ENCODE measurements at regions not wholly inside any gene's neighbourhood (a gene's known extent, or its start where the extent isn't known, plus 50 kb on each side); places are given as distances from the start of the nearest gene placed in this dataset.

DNA sequence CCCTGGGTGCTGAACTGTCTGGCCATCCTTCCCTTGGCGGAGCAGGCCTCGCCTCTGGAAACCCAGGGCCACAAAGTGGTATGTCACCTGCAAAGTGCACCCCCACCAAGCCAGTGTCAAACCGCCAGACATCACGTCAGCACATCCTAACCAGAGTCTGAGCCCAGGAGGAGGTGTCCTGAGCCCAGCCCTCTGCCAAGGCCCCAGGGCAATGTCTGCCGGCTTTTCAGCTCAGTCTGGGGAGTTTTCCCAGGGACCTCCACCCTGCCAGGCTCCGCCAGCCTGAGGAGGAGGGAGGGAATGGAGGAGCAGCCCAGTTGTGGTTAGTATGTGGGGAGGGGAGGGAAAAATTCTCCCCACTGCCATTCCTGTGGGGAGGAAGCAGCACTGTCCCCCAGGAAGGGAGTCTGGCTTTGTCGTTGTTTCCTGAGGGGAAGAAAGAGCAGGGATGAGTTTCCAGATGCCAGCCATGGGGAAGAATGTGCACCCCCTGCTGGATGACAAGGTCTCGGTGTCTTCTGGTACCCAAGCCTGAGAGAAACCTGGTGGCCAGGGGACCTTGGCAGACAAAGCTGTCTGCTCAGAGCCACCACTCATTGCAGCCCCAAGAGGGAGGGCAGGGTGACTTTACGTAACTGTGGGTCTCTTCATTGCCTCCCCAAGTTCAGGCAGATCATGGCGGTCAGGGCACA is 81.4 kb upstream of the CD82 start:
- Histone ChIP-seq H3K27ac (ENCODE audit: low read depth, low read length) (no peak overlapping the region), H3K4me3 (ENCODE audit: low read depth in 1 of 2, low read length in 2 of 2) (no peak overlapping the region), H3K9me3 (ENCODE audit: control insufficient read depth in 1 of 2, low read length in 2 of 2) (no peaks in the 10 kb centered on the region), H3K27me3 (ENCODE audit: control insufficient read depth in 1 of 2, insufficient read depth in 2 of 2, low read length in 2 of 2) (no peaks in the 10 kb centered on the region), H3K36me3 (ENCODE audit: control insufficient read depth in 1 of 2, insufficient read depth in 2 of 2, low read length in 2 of 2) (no peaks in the 10 kb centered on the region), H3K4me1 (ENCODE audit: control insufficient read depth in 1 of 2, insufficient read depth in 2 of 2, low read length in 2 of 2) (no peaks in the 10 kb centered on the region), H3K9ac (ENCODE audit: low read depth in 1 of 2, low read length in 2 of 2) (no peak overlapping the region)

DNA sequence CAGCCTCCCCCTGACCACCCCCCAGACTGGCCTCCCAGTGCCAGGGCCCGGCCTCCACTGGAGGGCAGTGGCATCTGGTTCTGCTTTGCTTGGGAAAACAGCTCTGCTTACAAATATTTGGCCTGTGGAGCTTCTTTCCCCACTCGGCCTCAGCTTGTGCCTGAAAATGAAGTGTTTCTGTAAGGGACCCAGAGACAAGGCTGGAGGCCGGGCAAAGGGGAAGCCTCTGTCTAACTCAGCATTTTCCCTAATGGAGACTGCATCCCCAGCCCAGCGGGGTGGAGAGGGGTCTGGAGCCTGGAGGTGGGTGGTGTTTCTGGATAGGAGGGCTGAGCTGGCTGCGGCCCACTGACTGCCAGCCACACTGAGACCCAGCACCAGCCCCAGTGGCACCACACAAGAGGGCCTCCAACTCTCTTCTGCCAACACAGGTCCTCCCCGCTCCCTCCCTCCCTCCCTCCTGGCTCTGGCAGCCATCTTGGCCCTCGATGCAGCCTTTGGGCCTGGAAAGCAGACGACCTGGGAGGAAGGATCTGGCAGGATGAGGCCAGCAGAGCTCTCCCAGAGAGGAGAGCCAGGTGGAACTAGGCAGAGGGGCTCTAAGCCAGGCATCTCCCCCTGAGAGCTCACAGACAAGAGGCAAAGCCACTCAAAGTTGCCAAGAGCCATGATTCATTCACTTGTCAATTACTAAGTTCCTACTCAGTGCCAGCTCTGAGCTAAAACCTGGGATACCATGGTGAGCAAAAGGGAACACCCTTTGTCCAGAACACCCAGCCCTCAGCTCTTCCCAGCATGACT is 77.1 kb upstream of the CD82 start:
- Histone ChIP-seq H3K27me3 (ENCODE audit: control insufficient read depth in 1 of 2, insufficient read depth in 2 of 2, low read length in 2 of 2) (no peaks in the 10 kb centered on the region), H3K9ac (ENCODE audit: low read depth in 1 of 2, low read length in 2 of 2) (no peak overlapping the region), H3K4me1 (ENCODE audit: control insufficient read depth in 1 of 2, insufficient read depth in 2 of 2, low read length in 2 of 2) (no peaks in the 10 kb centered on the region), H3K36me3 (ENCODE audit: control insufficient read depth in 1 of 2, insufficient read depth in 2 of 2, low read length in 2 of 2) (no peaks in the 10 kb centered on the region), H3K4me3 (ENCODE audit: low read depth in 1 of 2, low read length in 2 of 2) (no peak overlapping the region), H3K9me3 (ENCODE audit: control insufficient read depth in 1 of 2, low read length in 2 of 2) (no peaks in the 10 kb centered on the region), H3K27ac (ENCODE audit: low read depth, low read length) (no peak overlapping the region)

DNA sequence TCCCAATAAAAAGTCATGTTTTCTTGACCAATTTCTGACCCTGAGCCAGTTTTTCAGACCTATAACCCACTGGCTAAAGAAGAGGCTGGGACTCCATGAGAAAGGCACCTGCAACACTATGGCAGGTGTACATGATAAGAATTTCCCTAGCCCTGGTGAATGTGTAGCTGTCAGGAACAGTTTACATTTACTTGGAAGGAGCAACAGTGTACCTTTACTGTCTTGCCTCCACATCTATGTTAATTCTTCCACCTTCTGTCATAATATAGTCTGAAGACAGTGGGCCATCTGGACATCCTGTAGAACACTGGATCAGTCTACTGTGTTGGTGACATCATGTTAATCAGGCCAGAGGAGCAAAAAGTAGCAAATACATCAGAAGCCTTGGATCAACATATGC is 72.1 kb upstream of the CD82 start:
- Histone ChIP-seq H3K27me3 (ENCODE audit: control insufficient read depth in 1 of 2, insufficient read depth in 2 of 2, low read length in 2 of 2) (peaks cover 0 to 3% of the 10 kb centered on the region in 2 donors), H3K36me3 (ENCODE audit: control insufficient read depth in 1 of 2, insufficient read depth in 2 of 2, low read length in 2 of 2) (no peaks in the 10 kb centered on the region), H3K9ac (ENCODE audit: low read depth in 1 of 2, low read length in 2 of 2) (no peak overlapping the region), H3K27ac (ENCODE audit: low read depth, low read length) (no peak overlapping the region), H3K4me1 (ENCODE audit: control insufficient read depth in 1 of 2, insufficient read depth in 2 of 2, low read length in 2 of 2) (peaks cover 0 to 2% of the 10 kb centered on the region in 2 donors), H3K4me3 (ENCODE audit: low read depth in 1 of 2, low read length in 2 of 2) (no peak overlapping the region), H3K9me3 (ENCODE audit: control insufficient read depth in 1 of 2, low read length in 2 of 2) (no peaks in the 10 kb centered on the region)

DNA sequence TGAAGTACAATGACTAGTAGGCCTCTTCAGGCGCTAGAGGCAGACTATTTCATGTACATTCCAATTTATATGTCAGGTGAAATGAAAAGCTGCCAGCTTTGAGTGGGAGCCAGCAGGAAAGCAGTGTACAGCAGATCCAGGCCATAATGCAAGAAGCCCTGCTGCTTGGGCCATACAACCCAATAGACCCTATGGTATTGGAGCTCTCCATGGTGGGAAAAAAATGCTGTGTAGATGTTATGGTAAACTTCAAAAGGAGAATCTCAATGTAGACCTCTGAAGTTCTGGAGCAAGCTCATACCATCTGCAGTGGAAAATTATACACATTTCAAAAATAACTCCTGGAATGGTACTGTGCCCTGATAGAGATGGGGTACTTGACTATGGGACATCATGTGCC is 71.5 kb upstream of the CD82 start:
- Histone ChIP-seq H3K9me3 (ENCODE audit: control insufficient read depth in 1 of 2, low read length in 2 of 2) (no peaks in the 10 kb centered on the region), H3K4me1 (ENCODE audit: control insufficient read depth in 1 of 2, insufficient read depth in 2 of 2, low read length in 2 of 2) (peaks cover 0 to 2% of the 10 kb centered on the region in 2 donors), H3K4me3 (ENCODE audit: low read depth in 1 of 2, low read length in 2 of 2) (no peak overlapping the region), H3K27me3 (ENCODE audit: control insufficient read depth in 1 of 2, insufficient read depth in 2 of 2, low read length in 2 of 2) (peaks cover 0 to 3% of the 10 kb centered on the region in 2 donors), H3K36me3 (ENCODE audit: control insufficient read depth in 1 of 2, insufficient read depth in 2 of 2, low read length in 2 of 2) (no peaks in the 10 kb centered on the region), H3K9ac (ENCODE audit: low read depth in 1 of 2, low read length in 2 of 2) (no peak overlapping the region), H3K27ac (ENCODE audit: low read depth, low read length) (no peak overlapping the region)

DNA sequence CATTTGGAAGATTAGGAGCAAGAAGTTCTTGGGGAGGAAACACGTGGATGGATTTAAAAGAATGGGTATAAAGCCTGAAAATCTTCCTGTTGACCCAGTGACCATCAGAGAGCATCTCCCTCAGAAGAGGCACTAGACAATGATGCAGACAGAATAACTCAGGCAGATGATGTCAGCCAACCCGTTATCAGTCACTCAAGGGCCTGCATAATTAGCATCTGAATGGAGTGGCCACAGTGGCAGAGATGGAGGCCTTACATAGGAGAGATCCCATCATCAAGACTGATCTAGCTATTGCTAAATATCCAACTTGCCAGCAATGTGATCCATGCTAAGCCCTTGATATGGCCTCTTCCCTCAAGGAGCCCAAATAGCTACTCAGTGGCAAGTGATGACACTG is 70.7 kb upstream of the CD82 start:
- Histone ChIP-seq H3K4me3 (ENCODE audit: low read depth in 1 of 2, low read length in 2 of 2) (no peak overlapping the region), H3K4me1 (ENCODE audit: control insufficient read depth in 1 of 2, insufficient read depth in 2 of 2, low read length in 2 of 2) (peaks cover 0 to 2% of the 10 kb centered on the region in 2 donors), H3K36me3 (ENCODE audit: control insufficient read depth in 1 of 2, insufficient read depth in 2 of 2, low read length in 2 of 2) (no peaks in the 10 kb centered on the region)

DNA sequence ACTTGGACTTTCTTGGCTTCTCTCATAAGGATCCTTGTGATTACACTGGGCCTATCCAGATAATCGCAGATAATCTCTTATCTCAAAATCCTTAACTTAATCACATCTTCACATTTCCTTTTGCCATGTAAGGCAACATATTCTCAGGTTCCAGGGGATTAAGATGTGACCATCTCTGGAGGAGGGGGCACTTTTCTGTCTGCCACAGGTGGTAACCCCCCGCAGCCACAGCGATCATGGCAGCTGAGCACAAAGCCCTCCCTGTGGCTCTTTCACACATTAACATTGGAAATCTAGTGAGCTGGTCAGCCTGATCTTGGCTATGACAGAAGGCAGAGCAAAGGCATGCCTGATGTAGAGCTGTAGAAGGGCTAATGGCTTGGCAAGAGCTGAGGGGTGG is 69.1 kb upstream of the CD82 start:
- H3K27ac ChIP-seq (ENCODE audit: low read depth, low read length): no peak overlapping the region
- H3K9me3 ChIP-seq (ENCODE audit: control insufficient read depth in 1 of 2, low read length in 2 of 2): no peaks in the 10 kb centered on the region
- H3K4me3 ChIP-seq (ENCODE audit: low read depth in 1 of 2, low read length in 2 of 2): no peak overlapping the region
- H3K36me3 ChIP-seq (ENCODE audit: control insufficient read depth in 1 of 2, insufficient read depth in 2 of 2, low read length in 2 of 2): no peaks in the 10 kb centered on the region
- H3K4me1 ChIP-seq (ENCODE audit: control insufficient read depth in 1 of 2, insufficient read depth in 2 of 2, low read length in 2 of 2): peaks cover 0 to 2% of the 10 kb centered on the region in 2 donors
- H3K27me3 ChIP-seq (ENCODE audit: control insufficient read depth in 1 of 2, insufficient read depth in 2 of 2, low read length in 2 of 2): peaks cover 0 to 3% of the 10 kb centered on the region in 2 donors
- H3K9ac ChIP-seq (ENCODE audit: low read depth in 1 of 2, low read length in 2 of 2): no peak overlapping the region

More for the DNA sequence above, 70.7 kb upstream of the CD82 start:
- Histone ChIP-seq H3K9me3 (ENCODE audit: control insufficient read depth in 1 of 2, low read length in 2 of 2) (no peaks in the 10 kb centered on the region), H3K27me3 (ENCODE audit: control insufficient read depth in 1 of 2, insufficient read depth in 2 of 2, low read length in 2 of 2) (peaks cover 0 to 3% of the 10 kb centered on the region in 2 donors), H3K27ac (ENCODE audit: low read depth, low read length) (no peak overlapping the region), H3K9ac (ENCODE audit: low read depth in 1 of 2, low read length in 2 of 2) (no peak overlapping the region)

DNA sequence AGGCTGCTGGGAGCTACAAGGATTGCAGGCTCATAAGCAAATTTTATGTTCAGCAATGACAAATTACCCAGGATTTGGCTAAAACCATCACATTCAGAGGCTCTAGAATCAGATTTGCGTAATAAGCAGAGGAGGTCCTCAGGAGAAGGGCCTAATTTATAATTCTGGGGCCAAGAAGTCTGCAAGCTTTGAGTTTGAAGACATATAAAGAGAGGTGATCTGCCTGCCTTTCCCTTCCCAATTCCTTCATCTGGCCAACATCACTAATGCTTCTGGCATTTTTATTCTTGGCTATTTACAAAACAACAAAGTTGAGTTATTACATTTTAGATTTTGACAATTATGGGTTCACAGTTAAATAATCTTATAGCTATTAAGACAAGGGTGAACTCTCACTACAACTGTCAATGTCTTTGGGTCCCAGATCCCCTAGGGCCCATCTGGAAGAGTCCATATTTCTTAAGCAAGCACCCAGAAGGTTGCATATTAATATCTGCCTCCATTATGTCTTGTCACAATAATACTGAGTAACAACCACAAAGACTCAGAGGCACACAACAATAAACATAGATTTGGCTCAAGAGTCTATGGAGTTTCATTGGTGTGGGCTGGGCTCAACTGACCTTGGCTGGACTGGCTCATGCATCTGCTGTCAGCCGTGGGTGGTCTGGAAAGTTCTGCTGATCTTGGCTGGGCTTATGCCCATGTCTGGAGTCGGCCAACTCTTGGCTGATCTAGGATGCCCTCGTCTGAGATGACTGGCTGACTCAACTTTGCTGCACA is 67.2 kb upstream of the CD82 start:
- H3K27me3 ChIP-seq (ENCODE audit: control insufficient read depth in 1 of 2, insufficient read depth in 2 of 2, low read length in 2 of 2): peaks cover 0 to 3% of the 10 kb centered on the region in 2 donors
- H3K36me3 ChIP-seq (ENCODE audit: control insufficient read depth in 1 of 2, insufficient read depth in 2 of 2, low read length in 2 of 2): no peaks in the 10 kb centered on the region
- no peak overlapping the region for H3K27ac ChIP-seq (ENCODE audit: low read depth, low read length)
- no peaks in the 10 kb centered on the region for H3K9me3 ChIP-seq (ENCODE audit: control insufficient read depth in 1 of 2, low read length in 2 of 2)
- peaks cover 0 to 2% of the 10 kb centered on the region in 2 donors for H3K4me1 ChIP-seq (ENCODE audit: control insufficient read depth in 1 of 2, insufficient read depth in 2 of 2, low read length in 2 of 2)
- H3K4me3 ChIP-seq (ENCODE audit: low read depth in 1 of 2, low read length in 2 of 2): no peak overlapping the region
- no peak overlapping the region for H3K9ac ChIP-seq (ENCODE audit: low read depth in 1 of 2, low read length in 2 of 2)

DNA sequence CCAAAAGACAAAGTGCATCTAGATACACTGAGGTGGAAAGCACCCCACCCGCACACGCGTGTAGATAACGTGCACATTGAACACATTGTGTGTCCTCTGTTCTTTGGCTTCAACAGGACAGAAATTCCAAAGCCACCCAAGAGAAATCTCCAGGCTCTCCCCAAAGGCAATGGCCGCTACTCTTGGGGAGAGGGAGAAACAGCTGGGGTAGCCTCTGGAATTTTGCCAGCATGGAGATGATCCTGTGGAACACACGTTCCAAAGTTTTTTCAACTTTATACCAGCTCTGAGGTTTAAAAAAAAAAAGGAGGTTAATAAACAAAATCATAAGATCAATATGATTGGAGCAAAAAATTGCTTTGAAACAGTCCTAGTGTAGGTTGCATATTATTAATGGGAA is 63.0 kb upstream of the CD82 start:
- Histone ChIP-seq H3K9ac (ENCODE audit: low read depth in 1 of 2, low read length in 2 of 2) (no peak overlapping the region), H3K27ac (ENCODE audit: low read depth, low read length) (no peak overlapping the region), H3K9me3 (ENCODE audit: control insufficient read depth in 1 of 2, low read length in 2 of 2) (no peaks in the 10 kb centered on the region), H3K27me3 (ENCODE audit: control insufficient read depth in 1 of 2, insufficient read depth in 2 of 2, low read length in 2 of 2) (peaks cover under 1 to 5% of the 10 kb centered on the region in 2 donors), H3K36me3 (ENCODE audit: control insufficient read depth in 1 of 2, insufficient read depth in 2 of 2, low read length in 2 of 2) (no peaks in the 10 kb centered on the region), H3K4me1 (ENCODE audit: control insufficient read depth in 1 of 2, insufficient read depth in 2 of 2, low read length in 2 of 2) (peaks cover 0 to 2% of the 10 kb centered on the region in 2 donors), H3K4me3 (ENCODE audit: low read depth in 1 of 2, low read length in 2 of 2) (no peak overlapping the region)

DNA sequence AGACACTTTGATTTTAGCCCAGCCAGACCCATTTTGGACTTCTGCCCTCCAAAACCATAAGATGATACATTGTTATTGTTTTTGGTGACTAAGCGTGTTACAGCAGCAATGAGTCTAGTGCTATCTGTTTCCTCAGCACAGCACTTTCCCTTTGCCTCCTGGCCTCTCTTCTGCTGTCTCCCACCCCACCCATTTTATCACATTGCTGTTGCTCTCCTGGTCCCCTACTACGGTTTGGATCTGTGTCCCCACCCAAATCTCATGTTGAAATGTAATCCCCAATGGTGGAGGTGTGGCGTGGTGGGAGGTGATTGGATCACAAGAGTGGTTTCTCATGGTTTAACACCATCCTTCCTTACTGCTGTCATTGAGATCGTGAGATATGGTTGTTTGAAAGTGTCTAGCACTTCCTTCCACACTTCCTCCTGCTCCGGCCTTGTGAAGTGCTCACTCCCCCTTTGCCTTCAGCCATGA is 59.8 kb upstream of the CD82 start:
- no peak overlapping the region for H3K9ac ChIP-seq (ENCODE audit: low read depth in 1 of 2, low read length in 2 of 2)
- no peaks in the 10 kb centered on the region for H3K9me3 ChIP-seq (ENCODE audit: control insufficient read depth in 1 of 2, low read length in 2 of 2)
- no peak overlapping the region for H3K27ac ChIP-seq (ENCODE audit: low read depth, low read length)
- no peaks in the 10 kb centered on the region for H3K4me1 ChIP-seq (ENCODE audit: control insufficient read depth in 1 of 2, insufficient read depth in 2 of 2, low read length in 2 of 2)
- no peaks in the 10 kb centered on the region for H3K36me3 ChIP-seq (ENCODE audit: control insufficient read depth in 1 of 2, insufficient read depth in 2 of 2, low read length in 2 of 2)
- no peak overlapping the region for H3K4me3 ChIP-seq (ENCODE audit: low read depth in 1 of 2, low read length in 2 of 2)
- peaks cover 5% of the 10 kb centered on the region in 2 donors for H3K27me3 ChIP-seq (ENCODE audit: control insufficient read depth in 1 of 2, insufficient read depth in 2 of 2, low read length in 2 of 2)
